SKM-1 (cell line): ENCODE measurements at regions not wholly inside any gene's neighbourhood (a gene's known extent, or its start where the extent isn't known, plus 50 kb on each side); places are given as distances from the start of the nearest gene placed in this dataset.
A peak's percentile ranks its signal among the peaks of the same experiment; 100 is the strongest.

ENCODE experiments used
- DNase-seq: peaks from one replicate; lab custom pipeline; 2025; ENCODE audit not compliant: unreplicated experiment; lab: John Stamatoyannopoulos, UW

- no peak for DNase-seq
These were observed 460.4 kb upstream of the BOD1L1 start for GRCh38 chr4:14087921-14088320.

DNA sequence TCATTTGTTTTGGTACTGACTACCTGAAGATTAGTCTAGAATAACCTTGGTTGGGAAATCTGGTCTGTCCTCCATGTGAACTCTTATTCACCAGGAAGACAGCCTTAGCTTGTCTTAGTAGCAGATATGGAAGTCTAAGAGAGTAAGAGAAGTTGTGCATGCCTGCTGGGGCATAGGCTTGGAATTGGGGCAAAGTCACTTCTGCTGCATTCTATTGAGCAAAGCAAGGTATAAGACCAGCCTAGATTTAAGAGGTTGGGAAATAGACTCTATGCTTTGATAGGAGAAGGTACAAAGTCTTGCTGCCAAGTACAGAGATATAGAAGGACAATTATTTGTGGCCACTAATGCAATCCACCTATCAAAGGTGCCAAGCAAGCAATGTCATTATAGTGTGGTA is 464.0 kb upstream of the BOD1L1 start:
- no peak for DNase-seq

- DNase-seq, result no peak
These were observed 464.4 kb upstream of the BOD1L1 start for GRCh38 chr4:14091966-14092365.

- DNase-seq, result no peak
These were observed 465.2 kb upstream of the BOD1L1 start for GRCh38 chr4:14092741-14093140.

- DNase-seq, result no peak
These were observed 468.3 kb upstream of the BOD1L1 start for GRCh38 chr4:14095831-14096230.

DNA sequence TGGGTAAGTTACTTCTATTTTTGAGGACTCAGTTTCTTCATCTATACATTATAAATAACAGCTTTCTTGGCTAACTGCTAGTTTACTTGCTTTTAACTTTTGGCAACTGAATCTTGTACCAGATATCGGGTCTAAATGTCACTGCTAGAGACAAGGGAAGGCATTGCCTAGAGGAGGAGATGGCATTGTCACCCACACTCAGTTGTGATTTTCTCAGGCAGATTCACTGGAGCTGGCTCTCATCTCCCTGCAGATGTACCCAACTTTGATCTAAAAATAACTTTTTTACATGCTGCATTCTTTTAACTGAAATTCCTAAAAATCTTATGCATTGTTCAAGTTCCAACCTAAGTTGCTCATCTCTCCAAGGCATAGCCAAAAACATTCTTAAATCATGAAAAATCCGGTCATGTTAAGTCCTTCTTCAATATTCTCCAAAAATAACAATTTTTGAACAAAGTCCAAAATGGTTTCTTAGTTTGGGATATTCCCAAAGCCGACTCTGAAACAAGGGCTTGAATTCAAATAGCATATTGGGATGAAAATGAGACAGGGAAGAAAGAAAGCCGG is 469.0 kb upstream of the BOD1L1 start:
- DNase-seq, result no peak

DNA sequence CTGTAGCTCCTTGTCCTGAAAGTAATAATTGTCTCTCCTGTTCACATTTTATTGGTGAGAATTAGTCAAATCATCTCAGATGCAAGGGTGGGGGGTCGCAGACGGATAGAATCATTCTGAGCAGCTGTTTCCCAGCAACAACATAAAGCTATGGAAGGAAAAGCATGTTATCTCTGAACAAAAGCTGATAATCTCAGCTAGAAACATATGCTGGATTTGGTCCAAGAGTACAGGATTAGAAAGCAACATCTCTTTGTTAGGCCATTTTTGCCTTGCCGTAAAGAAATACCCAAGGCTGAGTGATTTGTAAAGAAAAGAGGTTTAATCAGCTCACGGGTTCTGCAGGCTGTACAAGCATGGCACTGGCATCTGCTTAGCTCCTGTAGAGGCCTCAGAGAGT is 472.8 kb upstream of the BOD1L1 start:
- DNase-seq, result no peak

- no peak for DNase-seq
These were observed 482.9 kb upstream of the BOD1L1 start for GRCh38 chr4:14110407-14110806.

DNA sequence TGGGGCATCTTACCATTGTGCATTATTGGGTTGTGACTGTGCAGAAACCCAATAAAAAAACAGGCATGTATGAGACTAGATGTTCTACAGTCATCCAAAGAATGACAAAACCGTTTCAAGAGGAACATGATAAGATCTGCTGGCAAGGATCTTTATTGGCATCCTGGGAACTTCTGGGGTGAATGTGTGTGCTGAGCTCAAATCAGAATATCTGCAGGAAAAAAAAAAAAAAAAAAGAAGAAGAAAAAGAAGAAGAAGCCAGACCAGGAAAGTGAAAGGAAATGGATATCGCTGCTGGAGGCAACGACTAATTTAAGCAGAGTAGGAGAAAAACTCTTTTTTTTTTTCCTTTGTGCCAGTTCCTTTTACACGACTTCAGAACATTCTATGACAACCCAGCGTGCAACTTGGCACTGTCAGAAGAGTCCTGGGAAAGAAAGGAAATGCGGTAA is 484.2 kb upstream of the BOD1L1 start:
- no peak for DNase-seq

GRCh38 chr4:14115106-14115505 is 487.6 kb upstream of the BOD1L1 start:
- no peak for DNase-seq

DNA sequence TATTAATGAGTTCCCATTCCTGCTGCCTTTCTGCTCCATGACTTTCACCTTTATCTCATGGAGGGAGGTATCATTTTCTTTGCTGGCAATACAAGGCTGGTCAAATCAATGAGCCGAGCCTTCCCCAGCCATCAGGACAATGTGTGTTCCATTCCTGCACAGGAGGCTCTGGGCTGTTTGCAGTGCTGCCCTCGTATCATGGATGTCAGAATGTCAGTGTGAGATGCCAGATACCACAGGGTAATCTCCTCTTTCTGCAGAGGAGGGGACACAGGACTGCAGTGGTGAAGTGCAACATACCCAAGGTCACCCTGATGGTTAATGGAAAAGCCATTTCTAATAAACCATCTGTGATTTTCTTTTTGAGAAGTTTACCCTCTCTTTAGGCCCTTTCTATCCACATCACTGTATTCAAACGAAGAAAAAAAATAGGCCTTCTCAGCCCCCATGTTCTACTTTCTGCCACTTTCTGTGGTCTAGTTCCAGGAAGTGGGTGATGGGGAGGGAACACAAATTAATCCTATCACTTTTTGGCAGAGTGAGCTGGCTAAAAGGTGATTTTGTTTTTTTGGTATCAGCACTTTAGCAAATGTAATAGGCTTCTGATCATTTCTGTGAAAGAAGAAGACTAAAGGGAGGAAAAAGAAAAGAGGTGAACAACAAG is 490.2 kb upstream of the BOD1L1 start:
- no peak for DNase-seq

DNA sequence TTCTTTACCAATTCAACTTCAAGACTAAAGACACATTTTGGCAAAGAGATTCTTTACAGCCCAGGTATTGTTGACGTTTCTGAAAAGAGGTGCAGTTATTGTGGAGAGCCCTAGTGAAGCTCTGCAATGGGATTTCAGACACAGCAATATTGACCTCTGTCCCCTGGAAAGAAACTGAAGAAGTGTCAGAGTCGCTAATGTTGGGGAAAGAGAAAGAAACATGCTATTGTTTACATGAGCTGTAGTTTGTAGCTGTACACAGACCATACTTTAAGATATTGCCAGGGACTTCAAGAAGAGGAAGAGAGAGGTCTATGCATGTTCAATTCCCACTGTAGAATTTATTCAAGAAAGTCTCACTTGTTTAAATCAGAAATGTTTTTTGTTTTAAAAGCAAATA is 497.3 kb upstream of the BOD1L1 start:
- DNase-seq, result no peak

- DNase-seq, result peak; percentile 96
These were observed 498.0 kb upstream of the BOD1L1 start for GRCh38 chr4:14125375-14126129.

GRCh38 chr4:14130551-14130950 is 503.0 kb upstream of the BOD1L1 start:
- DNase-seq, result no peak

GRCh38 chr4:14131335-14131734 is 503.8 kb upstream of the BOD1L1 start:
- no peak for DNase-seq

DNA sequence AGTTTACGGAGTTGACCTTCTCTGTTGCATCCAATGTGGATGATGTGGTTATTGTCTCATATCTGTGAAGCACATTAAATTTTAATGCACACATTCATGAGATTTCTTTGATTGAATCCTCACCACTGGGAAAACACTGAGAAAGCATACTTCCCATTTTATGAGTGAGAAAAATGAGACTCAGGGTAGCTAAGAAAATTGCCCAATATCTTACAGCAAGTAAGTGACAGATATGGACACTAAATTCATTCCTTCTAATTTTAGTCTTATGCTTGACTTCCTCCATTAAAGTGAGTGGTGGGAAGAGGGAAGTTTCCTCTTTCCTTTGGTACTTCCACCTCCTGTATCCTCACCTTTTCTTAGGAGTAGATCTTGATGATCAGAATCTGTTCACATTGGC is 504.8 kb upstream of the BOD1L1 start:
- no peak for DNase-seq

DNA sequence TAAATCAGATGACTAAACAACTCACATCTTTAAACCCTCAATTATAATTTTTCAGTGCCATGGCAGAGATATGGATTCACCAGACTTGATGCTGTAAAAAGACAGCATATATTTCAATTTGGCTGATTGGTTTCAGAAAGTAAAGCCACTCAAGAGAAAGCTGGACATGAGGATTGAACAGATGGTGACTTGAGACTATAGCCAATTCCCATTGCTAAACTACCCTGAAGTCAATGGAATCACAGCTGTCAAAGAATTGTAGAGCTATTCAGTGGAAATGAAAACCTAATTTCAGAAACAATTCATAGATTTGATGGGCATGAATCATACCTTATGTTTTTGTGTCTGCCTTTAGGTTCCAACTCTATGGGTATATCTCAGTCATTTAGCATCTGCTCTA is 510.6 kb upstream of the BOD1L1 start:
- DNase-seq, result no peak

GRCh38 chr4:14143892-14144291 is 516.4 kb upstream of the BOD1L1 start:
- no peak for DNase-seq

DNA sequence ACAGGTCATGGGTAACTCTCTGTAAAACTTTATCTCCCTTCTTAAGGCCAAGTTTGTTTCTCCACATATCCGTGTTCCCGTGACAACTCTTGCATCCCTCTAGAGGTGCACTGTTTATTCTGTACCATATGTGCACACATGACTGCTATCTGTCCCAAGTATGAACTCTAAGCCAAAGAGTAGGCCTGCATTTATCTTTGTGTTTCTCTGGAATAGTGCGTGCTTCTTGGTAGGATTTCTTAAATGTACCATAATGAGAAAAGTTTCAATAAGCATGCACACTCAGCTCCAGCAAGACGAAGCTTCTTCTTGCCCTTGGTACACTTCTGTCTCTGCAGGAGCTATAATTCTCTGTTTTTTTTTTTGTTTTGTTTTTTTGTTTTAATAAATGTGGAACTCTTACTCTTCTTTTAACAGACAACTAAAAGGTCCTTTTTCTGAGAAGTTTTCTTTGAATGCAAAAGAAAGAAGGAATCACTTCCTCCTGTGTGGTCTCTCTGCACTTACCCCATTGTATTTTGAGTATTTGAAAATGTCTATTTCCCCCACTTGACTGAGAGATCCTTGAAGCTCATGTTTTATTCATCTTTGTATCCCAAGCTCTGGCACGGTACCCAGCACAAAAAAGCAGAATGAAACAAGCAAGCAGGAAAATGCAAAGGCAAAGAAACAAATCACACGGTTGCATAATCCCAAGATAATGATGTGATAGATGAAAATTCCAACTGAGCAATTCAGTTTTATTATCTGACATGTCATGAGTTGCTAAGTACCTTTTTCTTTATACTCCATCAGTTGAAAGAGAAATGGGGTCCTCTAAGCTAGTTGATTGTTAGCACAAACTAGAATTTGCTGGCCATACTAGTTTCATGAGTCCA is 521.9 kb upstream of the BOD1L1 start:
- DNase-seq, result no peak

- DNase-seq, result no peak
These were observed 523.6 kb upstream of the BOD1L1 start for GRCh38 chr4:14151101-14151500.

DNA sequence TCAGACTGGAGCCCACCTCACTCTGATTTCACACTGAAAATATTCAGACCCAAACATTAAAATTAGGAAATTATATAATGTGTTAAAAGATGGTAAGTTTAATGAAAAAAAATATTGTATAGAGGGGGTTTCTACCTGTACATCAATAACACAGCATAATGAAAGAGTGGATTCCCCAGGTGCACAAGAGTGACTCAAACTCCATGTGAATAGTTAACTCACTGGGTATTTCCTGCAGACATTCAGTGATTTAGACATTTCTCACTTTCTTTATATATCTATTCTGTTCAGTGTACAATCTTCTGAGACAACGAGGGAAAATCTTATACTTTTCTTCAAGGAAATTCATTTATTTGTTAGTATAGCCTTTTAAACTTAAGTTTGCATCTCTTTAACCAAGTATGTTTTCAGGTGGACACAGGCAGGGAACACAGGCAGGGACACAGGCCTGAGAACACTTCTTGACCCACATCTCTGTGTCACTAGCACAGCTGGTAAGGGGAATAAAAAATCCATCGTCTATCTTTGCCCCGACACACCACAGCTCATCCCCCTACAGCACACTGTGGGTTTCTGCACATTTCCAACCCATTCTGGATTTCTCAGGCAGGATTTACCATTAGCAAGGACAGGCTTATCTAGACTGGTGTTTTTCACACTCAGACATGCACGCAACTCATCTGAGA is 525.5 kb upstream of the BOD1L1 start:
- DNase-seq, result no peak
